ENCODE measurements at regions not wholly inside any gene's neighbourhood (a gene's known extent, or its start where the extent isn't known, plus 50 kb on each side); places are given as distances from the start of the nearest gene placed in this dataset.

DNA sequence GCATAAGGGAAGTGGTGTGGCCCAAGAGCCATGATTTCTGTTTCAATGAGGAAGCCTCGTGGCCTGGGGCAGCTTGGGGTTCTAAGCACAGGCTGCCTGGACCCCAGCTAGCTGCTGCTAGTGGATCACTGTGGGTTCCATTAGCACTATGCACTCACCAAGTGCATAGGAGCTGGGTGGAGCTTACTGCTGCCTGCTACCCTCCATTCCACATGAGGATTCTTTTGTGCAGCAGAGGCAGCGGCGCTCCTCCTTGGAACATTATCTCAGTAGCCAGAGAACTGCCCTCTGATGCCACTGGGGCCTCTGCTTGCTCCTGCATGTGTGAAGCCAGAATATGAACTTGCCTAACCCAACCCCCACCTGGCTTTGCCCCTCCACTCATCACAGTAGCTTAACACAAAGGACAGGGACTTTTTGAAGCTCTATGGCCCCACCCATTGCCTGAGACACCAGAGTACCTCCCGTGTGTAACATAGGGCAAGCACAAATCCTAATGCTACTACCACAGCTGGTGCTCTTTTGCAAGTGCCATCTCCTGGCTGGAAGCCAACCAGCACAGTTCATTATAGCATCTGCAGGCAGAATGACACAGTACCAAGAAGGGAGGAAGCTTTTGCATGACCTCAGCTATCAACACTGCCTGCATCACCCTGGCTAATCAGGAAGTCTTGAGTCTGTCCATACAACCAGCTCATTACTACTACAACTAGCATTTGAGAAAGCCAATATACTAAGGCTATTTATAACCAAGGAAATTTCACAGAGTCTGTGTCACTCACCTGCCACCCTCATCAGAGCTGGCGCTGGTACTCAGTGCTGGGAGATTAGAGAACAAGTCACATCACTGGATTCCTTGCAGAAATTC is 297.0 kb upstream of the GULP1 start (continued):
- no peak for TF ChIP-seq CEBPB (IDR thresholded peaks at IDR 0.05; ENCODE audit: low read depth, low read length)

- no peak for DNase-seq
- H2AK5ac ChIP-seq (ENCODE audit: low read depth, low read length): no peak overlapping the region
- H2AFZ ChIP-seq (replicated peaks; ENCODE audit: low read length, poor library complexity): no peak overlapping the region
- H3K9me1 ChIP-seq (ENCODE audit: insufficient read depth, low read length): peaks cover 5% of the 10 kb centered on the region; the same call in 1 of the 2 replicates
- H2AK9ac ChIP-seq (replicated peaks; ENCODE audit: low read depth, low read length, poor library complexity): no peak overlapping the region
- H4K8ac ChIP-seq (ENCODE audit: low read depth in 2 of 2, low read length in 2 of 2): no peak overlapping the region
- H3K56ac ChIP-seq (ENCODE audit: extremely low read depth, insufficient read depth, low read length): no peak overlapping the region
- H3K27ac ChIP-seq (ENCODE audit: insufficient read depth, low read length): no peak overlapping the region
- no peak overlapping the region for H4K91ac ChIP-seq (ENCODE audit: insufficient read depth, low read depth, low read length)
- no peak overlapping the region for H3K4me2 ChIP-seq (ENCODE audit: low read depth, low read length)
- H3K4me1 ChIP-seq (ENCODE audit: control insufficient read depth, insufficient read depth, low read length): peaks cover 4% of the 10 kb centered on the region; the same call in 1 of the 2 replicates
- WGBS, 2 experiments (ENCODE audit: extremely low coverage in 2 of 2, insufficient read length in 1 of 2): no CpG with 5 or more reads among the region's 6 CpGs
- H3K36me3 ChIP-seq (ENCODE audit: control insufficient read depth, insufficient read depth, low read length): no peaks in the 10 kb centered on the region
- H4K20me1 ChIP-seq (ENCODE audit: insufficient read depth, low read length): no peaks in the 10 kb centered on the region
- H3K18ac ChIP-seq (ENCODE audit: low read depth, low read length): no peak overlapping the region
- no peak overlapping the region for H2BK5ac ChIP-seq (ENCODE audit: low read depth, low read length, poor library complexity, severe bottlenecking)
- BruUV-seq (replicated peaks): no TSS peak
- no peaks in the 10 kb centered on the region; the same call in 1 of the 2 replicates for H3K27me3 ChIP-seq (ENCODE audit: control insufficient read depth, insufficient read depth, low read length)
- in situ Hi-C loops (cut with MboI; ENCODE audit: low sequenced_read_pairs) (no loop called here), intact Hi-C loops (cut with micrococcal nuclease) (loop anchor here (5.0 kb wide), 1 partner anchor 698 kb away; no protein-coding TSS in a partner anchor), dilution Hi-C loops (cut with HindIII; ENCODE audit: low sequenced_read_pairs, unreplicated experiment) (no loop called here)
- TF ChIP-seq RFX5 (IDR thresholded peaks at IDR 0.05; ENCODE audit: low read depth, low read length): no peak
- TF ChIP-seq POLR2A (IDR thresholded peaks at IDR 0.05; ENCODE audit: low read depth, low read length): no peak
- TF ChIP-seq, protein P1, sequence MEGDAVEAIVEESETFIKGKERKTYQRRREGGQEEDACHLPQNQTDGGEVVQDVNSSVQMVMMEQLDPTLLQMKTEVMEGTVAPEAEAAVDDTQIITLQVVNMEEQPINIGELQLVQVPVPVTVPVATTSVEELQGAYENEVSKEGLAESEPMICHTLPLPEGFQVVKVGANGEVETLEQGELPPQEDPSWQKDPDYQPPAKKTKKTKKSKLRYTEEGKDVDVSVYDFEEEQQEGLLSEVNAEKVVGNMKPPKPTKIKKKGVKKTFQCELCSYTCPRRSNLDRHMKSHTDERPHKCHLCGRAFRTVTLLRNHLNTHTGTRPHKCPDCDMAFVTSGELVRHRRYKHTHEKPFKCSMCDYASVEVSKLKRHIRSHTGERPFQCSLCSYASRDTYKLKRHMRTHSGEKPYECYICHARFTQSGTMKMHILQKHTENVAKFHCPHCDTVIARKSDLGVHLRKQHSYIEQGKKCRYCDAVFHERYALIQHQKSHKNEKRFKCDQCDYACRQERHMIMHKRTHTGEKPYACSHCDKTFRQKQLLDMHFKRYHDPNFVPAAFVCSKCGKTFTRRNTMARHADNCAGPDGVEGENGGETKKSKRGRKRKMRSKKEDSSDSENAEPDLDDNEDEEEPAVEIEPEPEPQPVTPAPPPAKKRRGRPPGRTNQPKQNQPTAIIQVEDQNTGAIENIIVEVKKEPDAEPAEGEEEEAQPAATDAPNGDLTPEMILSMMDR (conservative IDR thresholded peaks at IDR 0.05; ENCODE audit: low read depth, low read length): no peak
- no peak for TF ChIP-seq CEBPB (IDR thresholded peaks at IDR 0.05; ENCODE audit: low read depth, low read length)
- TF ChIP-seq, protein P2, sequence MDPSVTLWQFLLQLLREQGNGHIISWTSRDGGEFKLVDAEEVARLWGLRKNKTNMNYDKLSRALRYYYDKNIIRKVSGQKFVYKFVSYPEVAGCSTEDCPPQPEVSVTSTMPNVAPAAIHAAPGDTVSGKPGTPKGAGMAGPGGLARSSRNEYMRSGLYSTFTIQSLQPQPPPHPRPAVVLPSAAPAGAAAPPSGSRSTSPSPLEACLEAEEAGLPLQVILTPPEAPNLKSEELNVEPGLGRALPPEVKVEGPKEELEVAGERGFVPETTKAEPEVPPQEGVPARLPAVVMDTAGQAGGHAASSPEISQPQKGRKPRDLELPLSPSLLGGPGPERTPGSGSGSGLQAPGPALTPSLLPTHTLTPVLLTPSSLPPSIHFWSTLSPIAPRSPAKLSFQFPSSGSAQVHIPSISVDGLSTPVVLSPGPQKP (IDR thresholded peaks at IDR 0.05; ENCODE audit: borderline replicate concordance, low read depth, low read length): no peak
- H4K5ac ChIP-seq (ENCODE audit: low read depth, low read length): no peak overlapping the region
- ChIA-PET POLR2A (ENCODE audit: unreplicated experiment) (no interaction called here), CTCF (no interaction called here)
- H3K4me3 ChIP-seq (ENCODE audit: insufficient read depth, low read depth, low read length): no peak overlapping the region
- H2BK120ac ChIP-seq (ENCODE audit: low read depth, low read length): no peak overlapping the region
- H3K23ac ChIP-seq (ENCODE audit: low read depth, low read length): no peak overlapping the region
- H3K79me1 ChIP-seq (ENCODE audit: low read depth in 1 of 2, low read length in 2 of 2): no peaks in the 10 kb centered on the region
- no peak for ATAC-seq (ENCODE audit: low read depth)
- H3K4ac ChIP-seq (ENCODE audit: low read depth, low read length): no peak overlapping the region
- no peak overlapping the region for H3K9ac ChIP-seq (ENCODE audit: low read depth, low read length)
- H2BK20ac ChIP-seq (ENCODE audit: low read depth, low read length): no peak overlapping the region
- H3K9me3 ChIP-seq (ENCODE audit: control insufficient read depth, insufficient read depth, low read length): no peaks in the 10 kb centered on the region
- H3K14ac ChIP-seq (replicated peaks; ENCODE audit: low read depth, low read length): no peak overlapping the region
- no peak overlapping the region for H2BK15ac ChIP-seq (ENCODE audit: low read depth, low read length)
Observed at GRCh38 chr2:187995556-187995955, 296.1 kb upstream of the GULP1 start.
